ENCODE measurements at regions not wholly inside any gene's neighbourhood (a gene's known extent, or its start where the extent isn't known, plus 50 kb on each side); places are given as distances from the start of the nearest gene placed in this dataset.
A peak's percentile ranks its signal among the peaks of the same experiment; 100 is the strongest.

DNA sequence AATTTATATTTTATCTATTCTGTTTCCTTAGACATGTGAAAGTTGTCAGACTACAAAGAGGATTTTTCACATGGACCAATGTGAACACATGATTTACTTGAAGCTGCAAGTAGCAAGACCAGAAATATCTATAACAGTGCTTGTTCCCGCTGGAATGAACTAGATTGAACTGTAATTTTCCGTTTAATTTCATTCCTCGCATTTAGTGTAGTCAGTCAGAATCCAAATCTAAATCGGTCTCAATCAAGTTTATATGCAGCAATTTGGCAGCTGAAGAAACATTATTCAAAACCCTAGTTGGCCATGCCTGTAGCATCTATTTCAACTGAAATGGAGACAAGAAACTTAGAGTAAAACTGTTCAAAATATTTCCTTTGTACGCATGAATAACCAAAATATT is 570.7 kb upstream of the SLITRK5 start:
- TF ChIP-seq SP1 (IDR thresholded peaks at IDR 0.05) = no peak
- TF ChIP-seq LEF1 (IDR thresholded peaks at IDR 0.05; ENCODE audit: borderline replicate concordance) = no peak
- no peak for TF ChIP-seq FOXM1 (IDR thresholded peaks at IDR 0.05; ENCODE audit: borderline replicate concordance)
- no peak for TF ChIP-seq FOXK2 (IDR thresholded peaks at IDR 0.05)
- TF ChIP-seq FOXA1 (IDR thresholded peaks at IDR 0.05) = no peak
- POLR2A ChIA-PET = no interaction called here
- CTCF ChIA-PET = no interaction called here
- no peak for DNase-seq (ENCODE audit: extremely low spot score)

DNA sequence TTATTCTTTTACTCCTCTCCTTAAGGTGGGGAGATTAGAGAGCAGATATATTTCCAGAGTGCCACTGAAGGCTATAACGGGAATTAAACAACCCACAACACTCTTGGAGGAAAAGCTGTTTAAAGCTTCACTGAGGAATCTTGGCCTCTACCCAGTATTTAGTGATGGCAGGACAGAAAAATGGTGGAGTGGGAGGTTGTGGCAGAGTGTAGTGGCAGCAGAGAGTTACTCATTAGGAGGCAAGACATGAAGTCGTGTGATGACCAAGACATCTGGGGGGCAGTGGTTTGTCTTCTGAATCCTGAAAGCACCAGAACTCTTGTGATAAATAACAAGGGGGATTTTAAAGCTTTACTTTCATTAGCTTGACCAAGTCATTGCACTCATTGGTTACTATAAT is 563.5 kb upstream of the SLITRK5 start:
- POLR2A ChIA-PET = no interaction called here
- CTCF ChIA-PET = no interaction called here
- TF ChIP-seq NFRKB (IDR thresholded peaks at IDR 0.05) (no peak), HDGF (IDR thresholded peaks at IDR 0.05; ENCODE audit: borderline replicate concordance) (no peak), FOXA1 (IDR thresholded peaks at IDR 0.05) (no peak), CTBP1 (IDR thresholded peaks at IDR 0.05; ENCODE audit: borderline replicate concordance) (no peak), TARDBP (IDR thresholded peaks at IDR 0.05) (no peak), SUZ12 (IDR thresholded peaks at IDR 0.05) (no peak), L3MBTL2 (conservative IDR thresholded peaks at IDR 0.05) (no peak), FOXK2 (IDR thresholded peaks at IDR 0.05) (no peak), BHLHE40 (IDR thresholded peaks at IDR 0.05; ENCODE audit: borderline replicate concordance) (no peak), ARNT (IDR thresholded peaks at IDR 0.05) (no peak)
- TF ChIP-seq, protein P1, sequence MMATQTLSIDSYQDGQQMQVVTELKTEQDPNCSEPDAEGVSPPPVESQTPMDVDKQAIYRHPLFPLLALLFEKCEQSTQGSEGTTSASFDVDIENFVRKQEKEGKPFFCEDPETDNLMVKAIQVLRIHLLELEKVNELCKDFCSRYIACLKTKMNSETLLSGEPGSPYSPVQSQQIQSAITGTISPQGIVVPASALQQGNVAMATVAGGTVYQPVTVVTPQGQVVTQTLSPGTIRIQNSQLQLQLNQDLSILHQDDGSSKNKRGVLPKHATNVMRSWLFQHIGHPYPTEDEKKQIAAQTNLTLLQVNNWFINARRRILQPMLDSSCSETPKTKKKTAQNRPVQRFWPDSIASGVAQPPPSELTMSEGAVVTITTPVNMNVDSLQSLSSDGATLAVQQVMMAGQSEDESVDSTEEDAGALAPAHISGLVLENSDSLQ (IDR thresholded peaks at IDR 0.05) = no peak
- DNase-seq (ENCODE audit: extremely low spot score) = no peak

DNA sequence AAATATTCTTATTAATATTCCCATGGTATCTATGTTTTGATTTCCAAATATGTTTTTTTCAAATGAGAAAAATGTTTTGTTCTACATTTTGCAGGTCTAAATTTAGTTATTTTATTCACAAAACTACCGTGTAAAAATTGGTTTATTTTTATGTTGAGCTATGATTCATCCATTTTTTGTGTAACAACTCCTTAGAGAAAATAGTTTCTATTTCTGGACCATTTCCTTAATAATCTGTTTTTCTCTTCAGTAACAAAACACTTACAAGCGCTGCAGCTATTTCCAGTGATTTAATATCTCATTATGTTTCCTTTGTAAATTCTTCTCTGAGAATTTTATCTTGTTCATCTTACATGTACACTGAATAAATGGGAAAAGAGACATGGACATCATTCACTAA is 550.7 kb upstream of the SLITRK5 start:
- TF ChIP-seq FOXM1 (IDR thresholded peaks at IDR 0.05; ENCODE audit: borderline replicate concordance) (no peak), TARDBP (IDR thresholded peaks at IDR 0.05) (no peak), BHLHE40 (IDR thresholded peaks at IDR 0.05; ENCODE audit: borderline replicate concordance) (no peak), ARNT (IDR thresholded peaks at IDR 0.05) (no peak), FOXA1 (IDR thresholded peaks at IDR 0.05) (no peak), LEF1 (IDR thresholded peaks at IDR 0.05; ENCODE audit: borderline replicate concordance) (no peak), HDGF (IDR thresholded peaks at IDR 0.05; ENCODE audit: borderline replicate concordance) (no peak), FOXK2 (IDR thresholded peaks at IDR 0.05) (no peak), L3MBTL2 (conservative IDR thresholded peaks at IDR 0.05) (no peak), SUZ12 (IDR thresholded peaks at IDR 0.05) (no peak), ZNF384 (IDR thresholded peaks at IDR 0.05) (no peak), NFRKB (IDR thresholded peaks at IDR 0.05) (no peak), SP1 (IDR thresholded peaks at IDR 0.05) (no peak), ELF4 (IDR thresholded peaks at IDR 0.05) (no peak), CTBP1 (IDR thresholded peaks at IDR 0.05; ENCODE audit: borderline replicate concordance) (no peak)
- TF ChIP-seq, protein P1 (IDR thresholded peaks at IDR 0.05) = no peak
- DNase-seq (ENCODE audit: extremely low spot score) = no peak
- POLR2A ChIA-PET = no interaction called here
- CTCF ChIA-PET = interaction anchor here (0.7 kb wide), 1 partner anchor 249 kb away, joined by 3 read pairs; no protein-coding TSS in a partner anchor

DNA sequence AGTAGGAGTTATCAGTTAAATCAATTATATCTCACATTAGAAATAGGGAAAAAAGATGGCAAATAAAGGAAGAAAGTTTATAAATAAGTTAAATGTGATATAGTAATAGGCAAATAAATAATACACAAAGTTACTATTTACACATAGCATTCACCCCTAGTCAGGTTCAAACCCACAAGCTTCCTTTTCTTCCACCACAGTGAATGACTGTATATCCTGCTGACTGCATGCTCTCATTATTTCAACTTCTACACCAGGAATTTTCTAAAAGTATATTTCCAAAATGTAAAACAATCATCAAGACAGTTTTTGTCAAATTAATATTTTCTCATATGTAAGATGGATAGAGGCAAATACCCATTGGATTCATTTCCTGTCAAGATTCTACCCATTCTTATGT is 548.6 kb upstream of the SLITRK5 start:
- TF ChIP-seq TARDBP (IDR thresholded peaks at IDR 0.05) = no peak
- TF ChIP-seq NFRKB (IDR thresholded peaks at IDR 0.05) = no peak
- TF ChIP-seq ELF4 (IDR thresholded peaks at IDR 0.05) = no peak
- TF ChIP-seq LEF1 (IDR thresholded peaks at IDR 0.05; ENCODE audit: borderline replicate concordance) = no peak
- no peak for TF ChIP-seq ZNF384 (IDR thresholded peaks at IDR 0.05)
- no peak for TF ChIP-seq SP1 (IDR thresholded peaks at IDR 0.05)
- TF ChIP-seq HDGF (IDR thresholded peaks at IDR 0.05; ENCODE audit: borderline replicate concordance) = no peak
- no peak for TF ChIP-seq FOXM1 (IDR thresholded peaks at IDR 0.05; ENCODE audit: borderline replicate concordance)
- no peak for TF ChIP-seq FOXK2 (IDR thresholded peaks at IDR 0.05)
- TF ChIP-seq FOXA1 (IDR thresholded peaks at IDR 0.05) = no peak
- TF ChIP-seq SUZ12 (IDR thresholded peaks at IDR 0.05) = no peak
- TF ChIP-seq BHLHE40 (IDR thresholded peaks at IDR 0.05; ENCODE audit: borderline replicate concordance) = no peak
- TF ChIP-seq L3MBTL2 (conservative IDR thresholded peaks at IDR 0.05) = no peak
- no peak for TF ChIP-seq ARNT (IDR thresholded peaks at IDR 0.05)
- no peak for TF ChIP-seq CTBP1 (IDR thresholded peaks at IDR 0.05; ENCODE audit: borderline replicate concordance)
- TF ChIP-seq, protein P1 (IDR thresholded peaks at IDR 0.05) = no peak

DNA sequence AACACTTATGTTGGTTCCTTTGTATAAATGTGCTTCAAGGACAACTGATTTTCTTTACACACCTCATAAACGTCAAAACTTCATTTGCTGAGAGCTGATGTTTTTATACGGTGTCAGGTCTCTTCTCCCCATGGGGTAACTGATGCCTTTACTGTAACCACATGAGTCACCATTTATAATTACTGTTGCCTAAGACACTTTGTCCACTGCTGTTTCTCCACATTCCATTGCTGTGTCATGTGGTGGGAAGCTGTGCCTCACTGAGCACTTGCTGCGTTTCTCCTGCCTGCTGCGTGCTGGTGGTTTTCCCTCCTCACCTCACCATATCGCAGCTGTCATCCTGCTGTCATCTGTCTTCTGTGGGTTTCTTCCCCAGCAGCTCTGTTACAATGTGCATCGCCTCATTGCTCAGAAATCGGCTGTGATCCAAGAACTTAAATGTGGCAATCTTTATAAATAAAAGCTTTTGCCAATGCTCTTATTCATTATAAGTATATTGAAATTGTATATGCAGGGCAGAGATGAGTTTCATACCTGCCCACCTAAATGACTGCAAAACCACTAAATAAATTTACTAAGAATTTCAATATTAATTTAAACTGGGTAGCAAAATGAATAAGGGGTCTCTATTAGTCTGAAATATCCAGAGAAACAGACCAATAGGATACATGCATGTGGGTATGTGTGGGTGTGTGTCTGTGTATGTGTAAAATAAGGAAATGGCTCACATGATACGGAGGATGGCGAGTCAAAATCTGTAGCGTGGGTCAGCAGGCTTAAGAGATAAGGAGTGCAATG is 547.0 kb upstream of the SLITRK5 start:
- TF ChIP-seq SUZ12 (IDR thresholded peaks at IDR 0.05) = no peak
- TF ChIP-seq HDGF (IDR thresholded peaks at IDR 0.05; ENCODE audit: borderline replicate concordance) = no peak
- no peak for TF ChIP-seq BHLHE40 (IDR thresholded peaks at IDR 0.05; ENCODE audit: borderline replicate concordance)
- TF ChIP-seq, protein P1 (IDR thresholded peaks at IDR 0.05) = peak; percentile 97
- TF ChIP-seq CTBP1 (IDR thresholded peaks at IDR 0.05; ENCODE audit: borderline replicate concordance) = peak; percentile 99
- peak; percentile 92 for TF ChIP-seq ARNT (IDR thresholded peaks at IDR 0.05)
- no peak; the same call in 1 of the 2 replicates for TF ChIP-seq TARDBP (IDR thresholded peaks at IDR 0.05)
- TF ChIP-seq FOXK2 (IDR thresholded peaks at IDR 0.05) = peak; percentile 78; the same call in 1 of the 2 replicates
- no peak for TF ChIP-seq NFRKB (IDR thresholded peaks at IDR 0.05)
- peak; percentile 87 for TF ChIP-seq L3MBTL2 (conservative IDR thresholded peaks at IDR 0.05)
- no peak for TF ChIP-seq SP1 (IDR thresholded peaks at IDR 0.05)
- 0 out of 2 replicates have a peak, but pooled peaks have one; percentile 23 for TF ChIP-seq ZNF384 (IDR thresholded peaks at IDR 0.05)
- TF ChIP-seq LEF1 (IDR thresholded peaks at IDR 0.05; ENCODE audit: borderline replicate concordance) = peak; percentile 88
- peak; percentile 73; the same call in 1 of the 2 replicates for TF ChIP-seq FOXA1 (IDR thresholded peaks at IDR 0.05)
- TF ChIP-seq FOXM1 (IDR thresholded peaks at IDR 0.05; ENCODE audit: borderline replicate concordance) = no peak; the same call in 1 of the 2 replicates
- no peak for TF ChIP-seq ELF4 (IDR thresholded peaks at IDR 0.05)
- CTCF ChIA-PET = no interaction called here
- POLR2A ChIA-PET = no interaction called here
- peak; percentile 88 for DNase-seq (ENCODE audit: extremely low spot score)

More for the DNA sequence above, 548.6 kb upstream of the SLITRK5 start:
- ChIA-PET CTCF (no interaction called here), POLR2A (no interaction called here)
- no peak for DNase-seq (ENCODE audit: extremely low spot score)
